ENCODE measurements at regions not wholly inside any gene's neighbourhood (a gene's known extent, or its start where the extent isn't known, plus 50 kb on each side); places are given as distances from the start of the nearest gene placed in this dataset.

DNA sequence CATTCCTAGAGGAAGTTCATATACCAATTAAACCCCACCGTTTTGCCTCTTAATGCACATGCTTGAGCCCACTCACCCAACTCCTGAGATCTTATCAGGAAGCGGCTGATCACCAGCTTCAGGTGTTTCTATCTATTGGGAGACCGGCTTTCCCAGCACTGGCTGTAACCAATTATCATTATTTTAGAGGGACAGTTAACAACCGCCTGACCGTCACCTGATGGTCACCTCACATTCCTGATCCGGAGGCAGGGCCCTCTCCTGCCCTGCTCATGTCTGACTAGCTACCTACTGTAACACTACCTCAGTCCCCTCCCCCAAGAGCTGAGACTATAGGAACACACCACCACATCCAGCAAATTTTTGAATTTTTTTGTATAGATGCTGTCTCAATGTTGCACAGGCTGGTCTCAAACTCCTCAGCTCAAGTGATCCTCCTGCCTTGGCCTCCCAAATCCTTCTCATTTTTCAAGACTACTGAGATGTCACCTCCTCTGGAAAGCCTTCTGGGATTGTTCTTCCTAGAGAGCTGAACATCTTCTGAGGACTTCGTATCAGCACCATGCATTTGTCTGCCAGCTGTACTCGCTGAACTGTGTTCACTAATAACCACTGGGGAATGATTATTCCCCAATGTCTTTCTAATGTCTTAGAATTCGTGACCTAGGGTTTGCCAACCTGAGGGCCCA is 84.8 kb downstream of the LSM3 start:
- H3K4me3 ChIP-seq (ENCODE audit: extremely low read depth in 1 of 4, insufficient read depth in 2 of 4, low read depth in 3 of 4, low read length in 4 of 4): no peak overlapping the region
- no peaks in the 10 kb centered on the region for H3K36me3 ChIP-seq (ENCODE audit: control insufficient read depth in 2 of 4, insufficient read depth in 4 of 4, low read length in 3 of 4)
- TF ChIP-seq HDAC2 (IDR thresholded peaks at IDR 0.05; ENCODE audit: borderline replicate concordance in 1 of 2, low read depth in 2 of 2, low read length in 2 of 2) (no peak), YY1 (IDR thresholded peaks at IDR 0.05; ENCODE audit: low read depth, low read length) (no peak), ZNF274 (IDR thresholded peaks at IDR 0.05; ENCODE audit: borderline replicate concordance, extremely low read depth, low read length) (no peak), BCL11A (IDR thresholded peaks at IDR 0.05; ENCODE audit: low read depth in 2 of 2, low read length in 2 of 2) (no peak), PHF8 (conservative IDR thresholded peaks at IDR 0.05; ENCODE audit: low read depth, low read length) (no peak), BRCA1 (IDR thresholded peaks at IDR 0.05; ENCODE audit: low read depth, low read length) (no peak), HDAC6 (IDR thresholded peaks at IDR 0.05; ENCODE audit: low read depth, low read length) (no peak), MAFK (IDR thresholded peaks at IDR 0.05; ENCODE audit: low read depth, low read length) (no peak), SP1 (IDR thresholded peaks at IDR 0.05; ENCODE audit: low read depth, low read length) (no peak), ATF2 (IDR thresholded peaks at IDR 0.05; ENCODE audit: low read length) (no peak)
- TF ChIP-seq, protein P1, sequence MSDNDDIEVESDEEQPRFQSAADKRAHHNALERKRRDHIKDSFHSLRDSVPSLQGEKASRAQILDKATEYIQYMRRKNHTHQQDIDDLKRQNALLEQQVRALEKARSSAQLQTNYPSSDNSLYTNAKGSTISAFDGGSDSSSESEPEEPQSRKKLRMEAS (IDR thresholded peaks at IDR 0.05): no peak
- H4K20me1 ChIP-seq (replicated peaks in 1 of 2; ENCODE audit: control insufficient read depth in 1 of 2, insufficient read depth in 2 of 2, low read length in 2 of 2): no peaks in the 10 kb centered on the region
- no peak overlapping the region for H3K27ac ChIP-seq (ENCODE audit: low read depth, low read length)
- no peaks in the 10 kb centered on the region; a peak in 1 of 4 replicates for H3K9me3 ChIP-seq (ENCODE audit: insufficient read depth in 2 of 2, low read depth in 1 of 2, low read length in 1 of 2)
- H2BK12ac ChIP-seq (ENCODE audit: low read depth, low read length): no peak overlapping the region
- ChIA-PET POLR2A (ENCODE audit: partially characterized antibody) (interaction anchor here (0.6 kb wide), 1 partner anchor 124 kb away, joined by 3 read pairs; no protein-coding TSS in a partner anchor), CTCF (ENCODE audit: partially characterized antibody) (interaction anchor here (0.7 to 5.0 kb wide), 12 partner anchors 9 to 223 kb away, joined by 3 to 42 read pairs (median 4); no protein-coding TSS in a partner anchor)
- H3K23ac ChIP-seq (ENCODE audit: insufficient read length): no peak overlapping the region
- no peaks in the 10 kb centered on the region for H3K79me1 ChIP-seq (ENCODE audit: low read depth, low read length)
- no peak overlapping the region for H3K14ac ChIP-seq (ENCODE audit: insufficient read length)
- no peaks in the 10 kb centered on the region for H3K4me1 ChIP-seq (replicated peaks in 1 of 4; ENCODE audit: control insufficient read depth in 3 of 4, insufficient read depth in 4 of 4, low read length in 3 of 4)
- H3K18ac ChIP-seq (ENCODE audit: extremely low read depth, low read length): 0 out of 2 replicates have a peak overlapping the region, but pooled peaks have one; percentile 9
- FAIRE-seq (no peak), DNase-seq (ENCODE audit: low read depth in 1 of 2, low spot score in 2 of 2) (no peak)
- no peak overlapping the region for H3K9ac ChIP-seq (replicated peaks in 1 of 4; ENCODE audit: extremely low read depth in 1 of 4, low read depth in 3 of 4, low read length in 3 of 4)
- no peak overlapping the region for H2AK5ac ChIP-seq (ENCODE audit: low read depth, low read length)
- 84% methylated on average over 9 of the region's 9 CpGs; no CpG with 5 or more reads in 1 of the 2 experiments for WGBS, 2 experiments (ENCODE audit: extremely low coverage in 1 of 2, insufficient coverage in 1 of 2, insufficient read length in 1 of 2, insufficient replicate concordance in 2 of 2, low coverage in 1 of 2, low lambda C conversion rate in 2 of 2, missing lambda C conversion rate in 1 of 2)
- H3K23me2 ChIP-seq (ENCODE audit: low read depth, low read length): no peaks in the 10 kb centered on the region
- no peak overlapping the region for H2BK120ac ChIP-seq (replicated peaks; ENCODE audit: low read depth, low read length)
- H2BK15ac ChIP-seq (ENCODE audit: low read length): 0 out of 2 replicates have a peak overlapping the region, but pooled peaks have one; percentile 31
- no peak overlapping the region for H4K5ac ChIP-seq (ENCODE audit: insufficient read length, low read depth, low read length)
- no peak overlapping the region for H2AFZ ChIP-seq (ENCODE audit: low read length)
- no peak overlapping the region for H3K4ac ChIP-seq (replicated peaks; ENCODE audit: insufficient read length, low read depth, low read length)
- no peak overlapping the region for H4K91ac ChIP-seq (replicated peaks; ENCODE audit: insufficient read length, low read length)
- no peak overlapping the region for H3K56ac ChIP-seq (replicated peaks; ENCODE audit: insufficient read length, low read depth, low read length)
- no peak overlapping the region for H2BK5ac ChIP-seq (ENCODE audit: low read depth, low read length)
- H3K27me3 ChIP-seq (replicated peaks in 1 of 4; ENCODE audit: control insufficient read depth in 3 of 4, extremely low read depth in 1 of 4, insufficient read depth in 3 of 4, low read length in 3 of 4): 0 out of 7 replicates have a peak, but pooled peaks cover 0 to 3% (median 0%) of the 10 kb centered on the region in 4 experiments
- H2BK20ac ChIP-seq (ENCODE audit: low read length): no peak overlapping the region
- H3K79me2 ChIP-seq (ENCODE audit: control insufficient read depth in 1 of 2, insufficient read depth in 2 of 2, low read length in 2 of 2): no peaks in the 10 kb centered on the region
- H3K4me2 ChIP-seq (ENCODE audit: insufficient read depth in 1 of 2, low read depth in 2 of 2, low read length in 2 of 2): no peak overlapping the region
- no peak overlapping the region for H4K8ac ChIP-seq (ENCODE audit: extremely low read depth, insufficient read depth, low read length)

Data from H1 (cell line).